ENCODE measurements at regions not wholly inside any gene's neighbourhood (a gene's known extent, or its start where the extent isn't known, plus 50 kb on each side); places are given as distances from the start of the nearest gene placed in this dataset.
"Not testable (repeated sequence)": the region's sequence is repeated elsewhere in the genome, so short reads cannot be mapped to it uniquely, and the experiment has no call there.

DNA sequence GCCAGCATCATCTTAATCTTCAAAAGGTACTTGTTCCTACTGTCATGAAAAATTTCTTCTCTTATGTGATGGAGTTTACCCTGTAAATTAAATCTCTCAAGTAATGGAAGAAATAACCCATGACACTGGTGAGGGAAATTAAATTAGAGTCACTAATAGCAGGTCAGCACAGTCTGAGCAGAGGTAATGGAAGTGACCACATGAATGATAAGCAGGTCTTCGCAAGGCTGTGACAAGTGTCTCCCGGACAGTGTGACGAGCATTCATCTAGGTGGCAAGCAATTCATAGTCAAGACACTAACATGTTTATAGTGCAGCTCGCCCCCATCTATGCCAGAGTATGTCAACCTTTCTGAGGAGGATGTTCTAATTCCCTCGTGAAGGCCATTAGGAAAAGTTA is 249.2 kb downstream of the FRK start:
- DNase-seq, result no peak

DNA sequence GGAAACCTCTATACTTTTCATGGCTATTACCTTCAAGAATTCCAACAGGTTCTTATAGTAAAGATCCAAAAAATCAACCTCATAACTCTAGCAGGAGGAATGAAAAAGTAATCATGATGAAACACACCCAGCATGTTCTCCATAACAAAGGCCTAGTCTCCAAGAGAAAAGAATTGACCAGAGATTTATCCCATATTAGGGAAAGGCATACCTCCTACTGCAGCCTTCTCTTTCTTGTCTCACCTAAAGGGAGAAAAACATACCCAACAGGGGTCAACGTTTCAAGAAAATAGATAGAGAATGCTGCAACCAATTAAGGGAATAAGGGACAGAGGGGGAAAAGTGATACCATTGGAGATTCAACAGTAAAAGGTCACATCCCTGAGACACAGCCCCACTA is 262.5 kb downstream of the FRK start:
- DNase-seq, result no peak

DNA sequence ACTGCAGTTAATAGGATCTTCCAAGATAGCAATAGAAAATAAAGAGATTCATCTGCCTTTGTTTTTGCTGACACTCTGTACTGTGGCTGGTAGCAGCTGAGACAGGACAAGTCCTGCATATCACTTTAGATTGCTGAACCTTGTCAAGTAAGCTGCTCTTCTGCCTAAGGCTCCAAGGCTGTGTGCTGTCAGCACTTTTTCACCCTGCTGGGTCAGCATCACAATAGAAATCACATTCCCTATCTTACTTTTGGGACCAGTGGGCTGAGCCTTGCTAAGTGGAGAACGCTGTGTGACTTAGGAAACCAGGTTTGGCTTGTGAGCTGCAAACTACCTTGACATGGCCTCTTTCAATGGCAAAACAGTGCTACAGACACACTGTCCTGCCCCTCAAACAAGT is 263.9 kb downstream of the FRK start:
- no peak for DNase-seq

DNA sequence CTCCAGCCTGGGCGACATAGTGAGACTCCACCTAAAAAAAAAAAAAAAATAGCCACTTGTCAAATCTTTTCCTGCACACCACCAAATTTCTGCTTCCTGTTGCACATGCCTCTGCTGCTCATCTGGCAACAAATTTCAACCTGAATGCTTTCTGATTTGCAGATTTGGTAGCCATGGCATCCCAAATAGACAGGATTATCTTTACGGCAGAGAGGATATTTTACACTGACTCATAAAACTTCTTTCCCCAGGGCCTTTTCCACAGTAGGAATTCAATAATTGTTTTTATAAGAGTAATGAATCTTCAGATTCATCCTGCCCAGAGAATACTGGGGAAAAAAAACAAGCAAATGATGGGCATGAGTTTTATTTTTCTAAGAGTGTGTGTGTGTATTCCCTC is 264.6 kb downstream of the FRK start:
- no peak for DNase-seq

DNA sequence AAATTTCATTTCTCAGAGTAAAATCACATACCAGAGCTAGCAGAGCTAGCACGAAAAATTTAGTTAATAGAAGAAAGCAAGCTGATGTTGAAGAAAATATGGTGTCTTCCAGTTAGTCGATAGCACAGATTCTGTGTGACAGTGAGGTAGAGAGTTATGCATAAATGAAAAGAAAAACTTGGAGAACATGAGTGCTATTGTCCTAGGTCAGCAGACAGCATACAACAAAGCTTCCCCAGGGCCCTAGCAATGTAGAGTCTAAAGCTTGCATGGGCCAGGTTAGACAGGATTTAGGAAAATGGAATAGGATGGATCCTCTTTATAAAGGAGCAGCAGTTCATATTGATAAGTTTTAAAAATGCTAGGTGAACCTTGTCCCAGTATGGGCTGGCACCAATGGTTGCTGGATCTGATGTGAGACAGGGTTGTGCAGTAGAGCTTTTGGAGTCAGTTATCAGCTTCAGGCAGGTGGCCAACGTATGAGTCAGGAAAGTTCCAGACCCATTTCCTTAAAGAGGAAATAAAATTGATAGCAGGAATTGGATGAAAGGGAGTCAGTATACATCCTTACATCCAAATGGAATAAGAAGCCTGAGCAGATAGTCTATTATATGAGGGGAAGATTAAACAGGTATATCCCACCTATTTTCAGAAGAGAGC is 277.2 kb downstream of the FRK start:
- no peak for DNase-seq

DNA sequence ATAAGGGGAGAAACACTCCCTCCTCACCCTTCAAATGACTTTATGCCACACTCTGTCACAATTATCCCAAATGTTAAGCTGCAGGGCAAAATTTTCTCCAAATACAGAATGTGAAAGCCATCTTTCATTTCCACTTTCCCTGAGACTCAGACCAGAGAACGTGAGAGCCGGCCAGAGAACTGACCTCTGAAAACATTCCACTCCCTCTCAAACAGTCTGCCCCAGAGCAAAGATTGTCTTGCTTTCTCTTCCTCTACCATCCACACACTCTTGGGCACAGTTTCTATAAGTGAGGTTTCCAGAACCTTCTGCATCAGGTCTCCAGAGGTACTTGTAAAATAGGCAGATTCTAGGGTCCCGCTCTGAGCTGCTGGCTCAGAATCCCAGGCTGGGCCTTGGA is 278.1 kb downstream of the FRK start:
- no peak for DNase-seq

DNA sequence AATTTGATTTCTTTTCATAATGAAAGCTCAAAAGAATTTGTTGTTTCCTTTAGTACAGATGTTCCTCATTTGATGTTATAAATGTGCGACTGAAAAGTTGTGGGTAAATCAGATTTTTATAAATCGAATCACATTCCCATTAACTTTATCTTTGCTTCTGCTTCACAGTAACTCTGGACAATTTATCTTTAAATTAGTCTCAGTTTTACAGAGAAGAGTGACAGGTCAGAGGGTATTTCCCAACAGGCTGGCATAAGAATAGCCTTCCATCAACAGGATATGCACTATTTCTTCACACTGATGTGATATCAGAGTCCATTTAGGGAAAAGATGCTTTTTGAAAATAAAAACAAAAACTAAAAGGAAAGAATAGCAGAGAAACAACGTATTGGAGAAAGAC is 286.9 kb downstream of the FRK start:
- DNase-seq, result no peak

DNA sequence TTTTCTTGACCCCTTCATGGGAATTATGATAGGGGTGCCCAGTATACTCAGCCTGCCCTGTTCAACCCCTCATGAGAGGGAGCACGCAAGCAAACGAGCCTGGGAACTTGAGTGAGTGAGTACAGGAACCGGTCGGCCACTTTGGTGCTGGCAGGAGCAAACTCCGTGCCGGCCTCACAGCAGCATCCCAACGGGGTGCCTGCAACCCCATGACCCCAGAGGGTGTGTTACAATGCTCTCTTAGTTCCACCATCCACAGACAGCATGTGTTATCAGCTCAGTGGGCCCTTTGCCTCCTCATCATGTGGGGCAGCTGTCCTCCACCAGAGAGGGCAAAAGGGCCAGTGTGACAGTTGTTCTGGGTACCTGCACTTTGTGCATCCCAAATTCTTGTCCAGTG is 289.8 kb downstream of the FRK start:
- no peak for DNase-seq

DNA sequence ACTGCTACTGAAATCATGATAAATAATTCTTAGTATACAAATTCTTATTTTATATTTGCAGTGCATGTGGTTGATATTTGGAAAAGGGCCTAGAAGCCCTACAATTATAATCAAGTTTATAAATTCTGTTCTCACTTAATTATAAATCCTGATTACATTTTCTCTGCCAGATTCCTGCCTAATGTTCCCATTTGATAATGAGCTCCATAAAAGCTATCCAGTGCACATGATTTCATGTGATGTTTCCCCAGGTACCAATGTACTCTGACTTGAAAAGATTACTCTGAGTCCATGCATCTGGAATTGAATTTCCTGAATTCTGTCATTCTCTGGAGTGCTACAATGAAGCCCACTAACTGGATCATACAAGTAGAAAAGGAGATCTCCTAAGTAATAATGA is 292.2 kb downstream of the FRK start:
- DNase-seq, result no peak

DNA sequence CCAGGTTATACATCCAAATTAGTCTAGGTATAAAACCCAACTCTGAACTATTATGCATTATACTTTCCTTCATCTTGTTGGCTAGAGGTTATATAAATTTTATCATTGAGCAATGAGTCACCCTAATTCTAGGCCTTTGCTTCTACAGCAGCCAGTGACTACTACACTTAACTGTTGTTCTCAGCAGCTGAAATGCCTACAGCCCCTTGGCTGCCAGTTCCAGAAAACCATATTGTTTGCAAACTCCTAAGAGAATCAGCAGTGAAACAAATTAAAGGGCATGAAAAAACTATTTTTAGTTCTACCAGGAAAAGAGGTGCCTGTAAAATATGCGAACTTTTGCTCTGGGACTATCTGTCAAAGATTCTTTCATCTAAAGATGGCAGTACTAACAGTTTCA is 292.8 kb downstream of the FRK start:
- no peak for DNase-seq

DNA sequence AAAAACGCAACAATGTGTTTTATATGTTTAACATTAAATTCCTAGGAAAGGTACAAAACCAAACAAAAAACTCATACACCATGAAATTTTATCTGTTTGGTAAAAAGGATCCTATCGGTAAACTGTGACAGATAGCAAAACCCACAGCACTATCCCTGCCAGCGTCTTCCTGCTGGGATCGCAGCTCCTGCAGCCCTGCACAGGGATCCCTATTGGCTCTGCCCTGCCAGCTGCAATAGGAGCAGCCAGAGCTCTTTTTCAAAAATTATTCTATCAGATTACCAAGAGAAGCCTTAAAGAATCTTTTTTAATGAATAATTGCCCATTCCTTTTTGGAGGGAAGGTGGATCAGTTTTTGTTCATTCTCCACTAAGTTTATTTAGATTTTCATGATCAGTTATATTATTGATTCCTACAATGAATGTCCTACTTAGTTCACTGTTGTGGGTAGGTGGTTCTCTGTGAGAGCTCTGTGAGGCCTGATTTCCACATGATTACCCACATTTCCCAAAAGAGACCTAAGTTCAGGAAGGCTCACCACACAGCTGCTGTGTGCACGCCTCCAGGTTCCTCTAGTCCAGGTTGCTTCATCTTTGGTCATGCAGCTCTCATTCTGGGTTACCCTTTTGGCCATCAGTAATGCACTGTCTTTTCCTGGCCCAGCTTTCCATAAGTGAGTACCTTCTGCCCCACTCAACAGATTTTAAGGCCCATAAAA is 293.8 kb downstream of the FRK start:
- DNase-seq, result no peak

DNA sequence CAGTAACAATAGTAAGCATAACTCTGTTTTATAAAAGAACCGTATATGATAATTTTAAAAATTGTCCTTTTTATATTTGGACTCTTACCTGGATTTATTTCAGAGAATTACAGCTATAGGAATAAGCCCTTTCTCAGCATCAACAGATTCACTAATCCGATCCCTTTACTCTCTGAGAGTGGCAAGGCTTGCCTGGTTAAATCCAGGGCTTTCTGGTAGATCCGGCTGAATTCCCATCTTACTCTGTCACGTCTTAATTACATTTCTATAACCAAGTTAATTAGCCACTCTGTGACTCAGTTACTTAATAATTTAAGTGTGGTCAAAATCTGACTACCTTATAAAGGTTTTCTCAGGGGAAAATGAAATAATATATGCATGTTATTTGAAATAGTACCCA is 294.7 kb downstream of the FRK start:
- DNase-seq, result no peak

DNA sequence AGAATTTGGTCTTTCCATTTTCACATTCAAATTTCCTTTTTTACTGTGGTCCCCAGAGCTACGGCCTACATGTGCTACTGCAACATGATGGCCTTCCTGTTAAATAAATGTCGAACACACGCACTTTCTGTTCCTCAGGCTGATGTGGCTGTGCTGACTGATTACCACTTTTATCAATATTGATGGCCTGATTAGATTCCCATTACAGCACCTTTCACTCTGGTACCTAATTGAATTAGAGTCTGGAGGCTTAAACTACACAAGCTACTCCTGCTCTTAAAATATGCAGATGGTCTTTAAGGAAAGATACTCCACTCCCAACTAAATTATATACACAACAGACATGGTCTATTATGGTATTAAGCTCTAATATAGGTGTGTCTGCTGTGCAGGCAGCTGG is 301.6 kb downstream of the FRK start:
- DNase-seq, result no peak

DNA sequence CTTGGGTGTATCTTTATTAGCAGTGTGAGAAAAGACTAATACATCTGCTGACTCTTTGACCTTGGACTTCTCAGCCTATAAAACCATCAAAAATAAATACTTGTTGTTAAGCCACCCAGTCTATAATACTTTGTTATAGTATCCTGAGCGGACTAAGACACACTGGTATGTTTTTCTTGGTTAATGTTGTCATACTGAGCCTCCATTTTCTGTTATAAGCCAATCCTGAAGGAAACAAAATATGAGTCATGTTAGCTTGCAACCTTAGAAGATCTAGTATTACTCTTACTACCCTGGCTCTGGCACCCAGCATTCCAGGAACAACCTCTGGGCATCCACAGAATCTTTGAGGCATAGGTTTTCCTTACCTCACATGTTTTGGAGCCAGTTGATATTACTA is 307.2 kb downstream of the FRK start:
- DNase-seq, result no peak

DNA sequence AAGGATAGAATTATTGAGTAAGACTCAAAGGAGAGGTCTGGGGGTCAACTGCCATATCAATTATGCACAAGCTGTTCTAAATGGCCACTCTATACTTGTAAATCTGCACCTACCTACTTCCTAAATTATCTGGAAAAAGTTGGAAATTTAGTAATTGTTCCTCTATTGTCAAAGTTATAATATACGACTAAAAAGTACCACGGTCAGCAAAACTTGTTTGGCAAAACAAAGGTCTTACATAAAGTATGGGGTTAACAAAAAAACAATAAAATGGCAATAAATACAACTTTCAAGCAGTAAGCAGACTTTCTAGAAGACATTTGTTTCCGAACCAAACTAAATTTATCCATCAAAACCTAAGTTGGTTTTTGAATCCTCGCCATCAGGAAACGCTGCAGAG is 309.7 kb downstream of the FRK start:
- DNase-seq, result no peak

DNA sequence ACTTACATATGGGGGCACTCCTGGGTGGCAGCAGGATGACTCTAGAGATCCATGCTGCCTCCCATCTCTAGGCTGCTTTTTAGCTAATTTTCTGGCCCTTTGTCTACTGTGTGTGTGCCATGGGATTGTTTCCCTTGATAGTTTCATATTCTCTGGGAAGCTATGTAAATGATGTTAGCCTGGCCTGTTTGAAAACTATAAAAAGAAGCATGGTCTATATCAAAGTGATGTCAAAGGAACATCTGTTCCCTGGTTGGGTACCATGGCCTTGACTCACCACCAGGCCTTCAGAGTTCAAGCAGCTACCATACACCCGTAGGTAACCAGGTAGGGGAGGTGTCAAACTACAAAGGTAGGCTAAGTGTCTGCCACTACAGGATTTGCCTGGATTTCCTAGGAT is 310.4 kb downstream of the FRK start:
- no peak for DNase-seq

DNA sequence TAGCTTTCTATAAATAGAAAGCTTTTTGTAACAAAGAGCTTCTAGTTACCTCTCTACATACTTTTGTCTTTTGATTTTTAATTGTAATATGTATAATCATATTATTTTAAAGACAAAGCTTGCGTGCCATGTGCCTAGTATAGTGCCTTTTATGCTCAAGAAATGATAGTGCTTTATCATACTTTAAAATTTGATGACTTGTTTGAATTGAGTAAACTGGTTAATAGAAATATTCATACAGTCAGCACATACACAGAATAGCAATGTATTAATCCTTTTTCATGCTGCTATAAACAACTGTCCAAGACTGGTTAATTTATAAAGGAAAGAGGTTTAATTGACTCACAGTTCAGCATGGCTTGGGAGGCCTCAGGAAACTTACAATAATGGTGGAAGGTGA is 313.0 kb downstream of the FRK start:
- no peak for DNase-seq

DNA sequence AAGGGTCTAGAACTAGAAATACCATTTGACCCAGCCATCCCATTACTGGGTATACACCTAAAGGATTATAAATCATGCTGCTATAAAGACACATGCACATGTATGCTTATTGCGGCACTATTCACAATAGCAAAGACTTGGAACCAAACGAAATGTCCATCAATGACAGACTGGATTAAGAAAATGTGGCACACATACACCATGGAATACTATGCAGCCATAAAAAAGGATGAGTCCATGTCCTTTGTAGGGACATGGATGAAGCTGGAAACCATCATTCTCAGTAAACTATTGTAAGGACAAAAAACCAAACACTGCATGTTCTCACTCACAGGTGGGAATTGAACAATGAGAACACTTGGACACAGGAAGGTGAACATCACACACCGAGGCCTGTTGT is 314.1 kb downstream of the FRK start:
- not testable (repeated sequence) for DNase-seq

DNA sequence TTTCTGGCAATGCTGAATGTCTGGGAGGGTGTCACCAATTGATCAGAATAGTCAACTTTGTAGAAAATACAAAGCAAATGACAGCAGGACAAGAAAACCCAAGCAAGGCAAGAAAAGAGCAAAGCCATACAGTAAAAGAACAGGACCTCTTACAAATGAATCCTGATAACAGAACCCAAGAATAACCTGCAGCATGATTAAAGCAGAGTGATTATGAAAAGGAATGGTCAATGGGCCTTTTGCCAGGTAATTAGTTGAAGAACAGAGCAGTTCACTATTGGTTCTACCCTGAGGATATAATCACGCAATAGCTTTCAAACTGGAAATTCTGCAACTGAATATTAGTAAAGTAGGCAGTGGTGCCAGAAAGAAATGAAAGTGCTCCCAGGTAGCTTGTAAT is 319.8 kb downstream of the FRK start:
- no peak for DNase-seq

DNA sequence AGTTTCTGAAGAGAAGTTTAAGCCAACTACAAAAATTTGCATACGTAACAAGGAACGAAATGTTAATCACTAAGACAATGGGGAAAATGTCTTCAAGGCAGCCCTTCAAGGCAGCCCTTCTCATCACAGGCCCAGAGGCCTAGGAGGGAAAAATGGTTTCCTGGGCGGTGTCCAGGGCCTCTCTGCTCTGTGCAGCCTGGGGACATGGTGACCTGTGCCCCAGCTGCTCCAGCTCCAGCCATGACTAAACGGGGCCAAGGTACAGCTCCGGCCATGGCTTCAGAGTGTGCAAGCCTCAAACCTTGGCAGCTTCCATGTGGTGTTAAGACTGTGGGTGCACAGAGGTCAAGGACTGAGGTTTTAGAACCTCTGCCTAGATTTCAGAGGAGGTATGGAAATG is 325.1 kb downstream of the FRK start:
- DNase-seq, result no peak

DNA sequence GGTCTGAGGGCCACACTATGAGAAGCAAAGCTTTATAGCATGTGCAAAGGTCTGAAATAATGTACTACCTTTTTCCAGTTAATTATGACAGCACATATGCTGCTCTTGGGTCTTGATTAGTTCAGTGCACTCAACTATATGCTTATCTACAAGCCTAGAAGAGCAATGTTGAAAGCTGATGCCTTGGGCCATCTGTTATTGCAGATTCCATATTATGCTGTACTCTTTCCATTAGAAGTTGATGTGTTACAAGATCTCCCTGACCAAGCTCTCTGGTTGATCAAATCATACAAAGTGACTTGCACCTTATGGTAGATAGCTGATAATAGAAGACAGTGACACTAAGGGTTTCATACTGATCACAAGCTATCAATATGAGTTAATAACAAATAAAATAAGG is 327.3 kb downstream of the FRK start:
- DNase-seq, result no peak

DNA sequence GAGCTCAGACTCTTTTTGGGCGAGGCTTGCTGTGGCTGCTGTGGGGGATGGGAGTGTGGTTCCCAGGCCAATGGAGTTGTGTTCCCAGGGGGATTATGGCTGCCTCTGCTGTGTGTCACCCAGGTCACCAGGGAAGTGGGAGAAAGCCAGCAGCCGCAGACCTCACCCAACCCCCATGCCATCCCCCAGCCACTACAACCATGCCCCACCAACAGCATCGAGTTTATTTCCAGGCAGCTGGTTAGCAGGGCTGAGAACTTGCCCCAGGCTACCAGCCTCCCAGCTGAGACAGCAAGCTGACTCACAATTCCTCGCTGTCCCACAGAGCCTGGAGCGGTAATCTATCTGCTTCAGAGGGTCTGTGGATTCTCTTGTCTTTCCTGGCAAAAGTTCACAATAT is 331.7 kb downstream of the FRK start:
- DNase-seq, result no peak

DNA sequence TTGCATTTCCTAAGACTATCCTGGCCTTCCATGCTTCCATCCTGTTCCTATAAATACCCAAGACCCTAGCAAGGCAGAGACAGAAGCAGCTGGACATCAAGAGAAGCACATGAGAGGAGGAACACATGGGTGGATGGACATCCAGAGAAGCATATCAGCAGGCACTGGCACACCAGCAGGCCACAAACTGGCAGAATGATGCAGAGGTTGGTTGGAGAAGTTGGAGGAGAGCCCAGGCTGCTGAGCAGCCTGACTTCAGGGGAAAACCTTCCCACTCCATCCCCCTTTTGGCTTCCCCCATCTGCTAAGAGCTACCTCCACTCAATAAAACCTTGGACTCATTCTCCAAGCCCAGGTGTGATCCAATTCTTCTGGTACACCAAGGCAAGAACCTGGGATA is 332.5 kb downstream of the FRK start:
- DNase-seq, result no peak

DNA sequence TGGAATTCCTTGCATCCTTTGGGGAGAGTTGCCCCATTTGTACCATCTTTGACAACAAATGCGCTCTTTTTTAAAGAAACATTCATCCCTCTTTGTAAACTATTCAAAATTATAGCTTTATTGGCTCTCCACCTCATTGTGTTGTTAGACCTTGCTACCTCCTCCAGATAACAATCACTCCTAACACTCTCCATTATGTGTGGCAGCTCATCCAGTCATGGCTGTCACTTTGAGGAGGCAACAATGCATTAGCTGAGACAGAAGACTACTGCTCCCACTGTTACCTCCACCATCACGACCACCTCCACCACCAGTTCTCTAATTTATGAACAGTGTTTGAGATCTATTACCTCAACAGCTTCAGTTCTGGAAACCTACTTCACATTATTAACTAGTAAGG is 339.1 kb downstream of the FRK start:
- DNase-seq, result no peak
